Endodermal cell (in vitro differentiated cells): ENCODE measurements at regions not wholly inside any gene's neighbourhood (a gene's known extent, or its start where the extent isn't known, plus 50 kb on each side); places are given as distances from the start of the nearest gene placed in this dataset.

Experiments
- DNase-seq: peaks from one replicate; pipeline ENCODE4 v3.0.0-alpha.2; 2017
- H3K27ac ChIP-seq: 2 replicates; pipeline ENCODE4 v1.5.1; 2013; ENCODE audit warnings: mild to moderate bottlenecking, low read depth, low read length, moderate library complexity
- H3K27me3 ChIP-seq: 2 replicates; pipeline ENCODE4 v1.6.1; 2013; ENCODE audit warnings: mild to moderate bottlenecking, low read length, moderate library complexity; ENCODE audit not compliant: insufficient read depth, control insufficient read depth, poor library complexity, severe bottlenecking
- H3K36me3 ChIP-seq: 2 replicates; pipeline ENCODE4 v1.7.0; 2013; ENCODE audit warnings: mild to moderate bottlenecking, low read length, moderate library complexity; ENCODE audit not compliant: control insufficient read depth, insufficient read depth
- H3K4me1 ChIP-seq: one replicate; pipeline ENCODE4 v1.7.0; 2013; ENCODE audit warnings: low read length; ENCODE audit not compliant: control insufficient read depth, insufficient read depth
- H3K4me3 ChIP-seq: 2 replicates; pipeline ENCODE4 v1.5.1; 2013; ENCODE audit warnings: mild to moderate bottlenecking, low read length, moderate library complexity
- H3K9ac ChIP-seq: 2 replicates; pipeline ENCODE4 v1.6.1; 2013; ENCODE audit warnings: mild to moderate bottlenecking, low read length, moderate library complexity; ENCODE audit not compliant: poor library complexity, severe bottlenecking; ENCODE audit errors: extremely low read depth
- H3K9me3 ChIP-seq: 2 replicates; pipeline ENCODE4 v1.6.1; 2013; ENCODE audit warnings: mild to moderate bottlenecking, low read length, moderate library complexity; ENCODE audit not compliant: control insufficient read depth
- H3K27ac Mint-ChIP-seq: 2 replicates; pipeline ENCODE4 v1.8.0; 2020; ENCODE audit warnings: mixed read lengths
- H3K27me3 Mint-ChIP-seq: 2 replicates; pipeline ENCODE4 v1.8.0; 2021; ENCODE audit warnings: mild to moderate bottlenecking, mixed read lengths; ENCODE audit not compliant: insufficient read depth
- H3K36me3 Mint-ChIP-seq: 2 replicates; pipeline ENCODE4 v1.8.0; 2020; ENCODE audit warnings: low read depth, mixed read lengths
- H3K4me1 Mint-ChIP-seq: 2 replicates; pipeline ENCODE4 v1.8.0; 2020; ENCODE audit warnings: mixed read lengths
- H3K4me3 Mint-ChIP-seq: 2 replicates; pipeline ENCODE4 v1.8.0; 2020; ENCODE audit warnings: mild to moderate bottlenecking, moderate library complexity, mixed read lengths
- H3K9me3 Mint-ChIP-seq: 2 replicates; pipeline ENCODE4 v1.8.0; 2020; ENCODE audit warnings: mild to moderate bottlenecking, mixed read lengths
- WGBS, 2 experiments: methylation state at CpG; one replicate each; pipeline versions ENCODE4 v1.1.5 to v1.1.7; 2013; ENCODE audit warnings: missing lambda C conversion rate in 2 of 2, mixed read lengths in 1 of 2; ENCODE audit not compliant: insufficient coverage in 1 of 2, insufficient read length in 1 of 2; 5-methylcytosine and 5-hydroxymethylcytosine counted together
- TF ChIP-seq, protein P1 (sequence below): fragments of 200-600 bp; sonication (generic); conservative IDR thresholded peaks from 2 replicates; pipeline ENCODE4 v1.5.0; 2021; ENCODE audit warnings: antibody characterized with exemption, mild to moderate bottlenecking

DNA sequence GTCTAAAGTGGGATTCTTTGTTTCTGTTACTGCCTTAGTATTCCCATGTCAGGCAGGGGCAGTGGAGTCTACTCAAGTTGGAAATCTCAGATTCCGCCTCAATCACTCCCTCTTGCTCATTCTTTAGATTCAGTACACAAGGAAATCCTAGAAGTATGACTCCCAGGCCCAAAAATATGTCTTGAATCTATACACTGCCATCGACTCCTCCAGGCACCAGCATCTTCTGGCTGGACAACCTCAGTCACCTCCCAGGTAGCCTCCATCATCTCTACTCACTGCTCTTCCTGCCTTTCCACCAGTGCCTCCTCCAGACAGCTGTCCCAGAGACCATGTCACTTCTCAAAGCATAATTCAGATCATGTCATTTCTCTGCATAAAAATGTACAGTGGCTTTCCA, 329.9 kb downstream of the CDC5L start:
- Mint-ChIP-seq H3K27ac (no peak overlapping the region), H3K4me1 (peaks cover 2% of the 10 kb centered on the region), H3K4me3 (no peak overlapping the region), H3K9me3 (no peaks in the 10 kb centered on the region), H3K36me3 (no peaks in the 10 kb centered on the region), H3K27me3 (peaks cover 2% of the 10 kb centered on the region)
- Histone ChIP-seq H3K4me3 (no peak overlapping the region), H3K27ac (no peak overlapping the region), H3K9me3 (no peaks in the 10 kb centered on the region), H3K36me3 (no peaks in the 10 kb centered on the region), H3K4me1 (no peaks in the 10 kb centered on the region), H3K9ac (no peak overlapping the region), H3K27me3 (no peaks in the 10 kb centered on the region)
- no peak for DNase-seq
- 80 to 94% methylated on average over 2 of the region's 2 CpGs for WGBS, 2 experiments
- TF ChIP-seq, protein P1, sequence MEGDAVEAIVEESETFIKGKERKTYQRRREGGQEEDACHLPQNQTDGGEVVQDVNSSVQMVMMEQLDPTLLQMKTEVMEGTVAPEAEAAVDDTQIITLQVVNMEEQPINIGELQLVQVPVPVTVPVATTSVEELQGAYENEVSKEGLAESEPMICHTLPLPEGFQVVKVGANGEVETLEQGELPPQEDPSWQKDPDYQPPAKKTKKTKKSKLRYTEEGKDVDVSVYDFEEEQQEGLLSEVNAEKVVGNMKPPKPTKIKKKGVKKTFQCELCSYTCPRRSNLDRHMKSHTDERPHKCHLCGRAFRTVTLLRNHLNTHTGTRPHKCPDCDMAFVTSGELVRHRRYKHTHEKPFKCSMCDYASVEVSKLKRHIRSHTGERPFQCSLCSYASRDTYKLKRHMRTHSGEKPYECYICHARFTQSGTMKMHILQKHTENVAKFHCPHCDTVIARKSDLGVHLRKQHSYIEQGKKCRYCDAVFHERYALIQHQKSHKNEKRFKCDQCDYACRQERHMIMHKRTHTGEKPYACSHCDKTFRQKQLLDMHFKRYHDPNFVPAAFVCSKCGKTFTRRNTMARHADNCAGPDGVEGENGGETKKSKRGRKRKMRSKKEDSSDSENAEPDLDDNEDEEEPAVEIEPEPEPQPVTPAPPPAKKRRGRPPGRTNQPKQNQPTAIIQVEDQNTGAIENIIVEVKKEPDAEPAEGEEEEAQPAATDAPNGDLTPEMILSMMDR = no peak

DNA sequence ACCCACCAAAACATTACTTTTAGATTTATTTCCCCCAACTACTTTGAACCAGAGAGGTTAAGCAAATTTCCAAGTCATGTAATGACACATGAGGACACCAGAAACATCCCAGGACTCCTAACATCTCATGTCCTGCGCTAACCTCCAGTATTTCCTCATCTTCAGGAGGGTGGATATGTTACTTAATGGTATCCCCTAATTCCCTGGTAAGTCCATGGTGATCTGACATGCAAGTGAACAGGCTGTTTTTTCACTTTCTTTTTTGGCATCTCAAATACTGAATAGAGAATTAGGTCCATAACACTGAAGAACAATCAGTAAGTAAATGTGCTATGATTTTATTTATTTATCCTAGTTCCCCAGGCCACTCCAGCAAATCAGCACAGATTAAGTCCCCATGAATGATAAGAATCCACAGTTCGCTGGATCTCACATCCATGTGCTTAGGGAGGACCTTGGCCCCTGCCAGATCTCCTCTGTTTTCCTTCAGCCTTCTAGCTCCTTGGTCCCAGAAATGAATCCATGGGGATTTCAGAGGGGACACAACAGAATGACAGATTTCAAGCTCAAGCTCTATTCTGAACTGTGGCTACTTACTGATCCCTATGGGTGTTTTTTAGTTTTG, 334.6 kb downstream of the CDC5L start:
- Histone ChIP-seq H3K27me3 (no peaks in the 10 kb centered on the region), H3K9me3 (no peaks in the 10 kb centered on the region), H3K9ac (no peak overlapping the region), H3K4me1 (no peaks in the 10 kb centered on the region), H3K36me3 (no peaks in the 10 kb centered on the region), H3K27ac (no peak overlapping the region), H3K4me3 (no peak overlapping the region)
- DNase-seq = no peak
- Mint-ChIP-seq H3K27me3 (peaks cover 2% of the 10 kb centered on the region), H3K4me3 (no peak overlapping the region), H3K9me3 (no peaks in the 10 kb centered on the region), H3K4me1 (no peaks in the 10 kb centered on the region), H3K36me3 (no peaks in the 10 kb centered on the region), H3K27ac (no peak overlapping the region)
- 88 to 100% methylated on average over 1 to 2 of the region's 2 CpGs for WGBS, 2 experiments
- TF ChIP-seq, protein P1 = no peak

DNA sequence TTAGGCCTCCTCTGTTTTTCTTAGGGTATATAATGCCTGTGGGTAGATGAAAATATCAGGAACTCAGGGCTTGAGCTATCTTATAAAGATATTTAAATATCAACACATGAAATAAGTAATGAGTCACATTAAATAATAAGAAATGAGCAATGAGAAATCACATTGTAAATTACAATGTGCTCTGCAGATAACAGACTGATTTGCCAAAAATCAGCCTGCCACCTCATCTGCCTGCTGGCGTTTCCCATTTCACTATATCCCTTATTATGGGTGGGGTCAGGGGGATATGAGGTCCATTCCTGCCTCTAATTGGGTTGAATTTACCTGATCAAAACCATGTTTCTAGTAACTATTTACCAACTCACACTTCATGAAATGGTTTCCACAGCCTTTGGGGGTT, 335.2 kb downstream of the CDC5L start:
- H3K27me3 ChIP-seq = no peaks in the 10 kb centered on the region
- no peak overlapping the region for H3K9ac ChIP-seq
- no peak overlapping the region for H3K27ac ChIP-seq
- no peak for DNase-seq
- no peaks in the 10 kb centered on the region for H3K36me3 Mint-ChIP-seq
- TF ChIP-seq, protein P1 = no peak
- no peaks in the 10 kb centered on the region for H3K9me3 Mint-ChIP-seq
- no peaks in the 10 kb centered on the region for H3K9me3 ChIP-seq
- no peaks in the 10 kb centered on the region for H3K4me1 ChIP-seq
- no peak overlapping the region for H3K27ac Mint-ChIP-seq
- H3K4me1 Mint-ChIP-seq = no peaks in the 10 kb centered on the region
- no peaks in the 10 kb centered on the region for H3K36me3 ChIP-seq
- no peak overlapping the region for H3K4me3 Mint-ChIP-seq
- peaks cover 1% of the 10 kb centered on the region for H3K27me3 Mint-ChIP-seq
- 67 to 100% methylated on average over 1 of the region's 1 CpG for WGBS, 2 experiments
- H3K4me3 ChIP-seq = no peak overlapping the region
